Colonic mucosa (tissue), 4 donors: ENCODE measurements at regions not wholly inside any gene's neighbourhood (a gene's known extent, or its start where the extent isn't known, plus 50 kb on each side); places are given as distances from the start of the nearest gene placed in this dataset.

Experiments used
- DNase-seq: peaks from one replicate; pipeline ENCODE4 v3.0.0-alpha.2; 2020
- H3K27ac ChIP-seq: fragments of 200-600 bp; one replicate; pipeline ENCODE4 v1.8.0; 2021
- H3K27me3 ChIP-seq: fragments of 200-600 bp; one replicate; pipeline ENCODE4 v1.8.0; 2021
- H3K36me3 ChIP-seq: fragments of 200-600 bp; one replicate; pipeline ENCODE4 v1.8.0; 2021
- H3K4me1 ChIP-seq: fragments of 200-600 bp; one replicate; pipeline ENCODE4 v1.8.0; 2021; ENCODE audit warnings: mild to moderate bottlenecking
- H3K4me3 ChIP-seq: fragments of 200-600 bp; one replicate; pipeline ENCODE4 v1.8.0; 2021
- H3K9ac ChIP-seq, 2 donors: one replicate each; pipeline ENCODE4 v1.7.0; 2013; ENCODE audit warnings: control low read depth in 2 of 2, low read depth in 2 of 2, low read length in 2 of 2
- H3K9me3 ChIP-seq: fragments of 200-600 bp; one replicate; pipeline ENCODE4 v1.8.0; 2021
- intact Hi-C: fragments of 100-400 bp; cut with DNase I; formaldehyde crosslinking; loops from one replicate; pipeline ENCODE4 v1.14.1; 2022
- TF ChIP-seq, protein P1 (sequence below): fragments of 200-600 bp; IDR thresholded peaks from one replicate; pipeline ENCODE4 v1.8.0; 2022; ENCODE audit warnings: antibody characterized with exemption, mild to moderate bottlenecking
- donor health status: healthy.
- donor health status: DM: no; HTN: no; CAD: no.
- donor health status: DM: no; HTN: no; CAD: no.

GRCh38 chr2:128622371-128622770, 303.7 kb upstream of the HS6ST1 start:
- H3K27ac ChIP-seq = no peak overlapping the region
- H3K36me3 ChIP-seq = no peaks in the 10 kb centered on the region
- H3K4me1 ChIP-seq = no peaks in the 10 kb centered on the region
- no peaks in the 10 kb centered on the region for H3K9me3 ChIP-seq
- no peak for DNase-seq
- H3K9ac ChIP-seq = no peak overlapping the region
- no peak overlapping the region for H3K4me3 ChIP-seq
- intact Hi-C loops = no loop called here
- H3K27me3 ChIP-seq = no peaks in the 10 kb centered on the region
- TF ChIP-seq, protein P1, sequence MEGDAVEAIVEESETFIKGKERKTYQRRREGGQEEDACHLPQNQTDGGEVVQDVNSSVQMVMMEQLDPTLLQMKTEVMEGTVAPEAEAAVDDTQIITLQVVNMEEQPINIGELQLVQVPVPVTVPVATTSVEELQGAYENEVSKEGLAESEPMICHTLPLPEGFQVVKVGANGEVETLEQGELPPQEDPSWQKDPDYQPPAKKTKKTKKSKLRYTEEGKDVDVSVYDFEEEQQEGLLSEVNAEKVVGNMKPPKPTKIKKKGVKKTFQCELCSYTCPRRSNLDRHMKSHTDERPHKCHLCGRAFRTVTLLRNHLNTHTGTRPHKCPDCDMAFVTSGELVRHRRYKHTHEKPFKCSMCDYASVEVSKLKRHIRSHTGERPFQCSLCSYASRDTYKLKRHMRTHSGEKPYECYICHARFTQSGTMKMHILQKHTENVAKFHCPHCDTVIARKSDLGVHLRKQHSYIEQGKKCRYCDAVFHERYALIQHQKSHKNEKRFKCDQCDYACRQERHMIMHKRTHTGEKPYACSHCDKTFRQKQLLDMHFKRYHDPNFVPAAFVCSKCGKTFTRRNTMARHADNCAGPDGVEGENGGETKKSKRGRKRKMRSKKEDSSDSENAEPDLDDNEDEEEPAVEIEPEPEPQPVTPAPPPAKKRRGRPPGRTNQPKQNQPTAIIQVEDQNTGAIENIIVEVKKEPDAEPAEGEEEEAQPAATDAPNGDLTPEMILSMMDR = no peak

DNA sequence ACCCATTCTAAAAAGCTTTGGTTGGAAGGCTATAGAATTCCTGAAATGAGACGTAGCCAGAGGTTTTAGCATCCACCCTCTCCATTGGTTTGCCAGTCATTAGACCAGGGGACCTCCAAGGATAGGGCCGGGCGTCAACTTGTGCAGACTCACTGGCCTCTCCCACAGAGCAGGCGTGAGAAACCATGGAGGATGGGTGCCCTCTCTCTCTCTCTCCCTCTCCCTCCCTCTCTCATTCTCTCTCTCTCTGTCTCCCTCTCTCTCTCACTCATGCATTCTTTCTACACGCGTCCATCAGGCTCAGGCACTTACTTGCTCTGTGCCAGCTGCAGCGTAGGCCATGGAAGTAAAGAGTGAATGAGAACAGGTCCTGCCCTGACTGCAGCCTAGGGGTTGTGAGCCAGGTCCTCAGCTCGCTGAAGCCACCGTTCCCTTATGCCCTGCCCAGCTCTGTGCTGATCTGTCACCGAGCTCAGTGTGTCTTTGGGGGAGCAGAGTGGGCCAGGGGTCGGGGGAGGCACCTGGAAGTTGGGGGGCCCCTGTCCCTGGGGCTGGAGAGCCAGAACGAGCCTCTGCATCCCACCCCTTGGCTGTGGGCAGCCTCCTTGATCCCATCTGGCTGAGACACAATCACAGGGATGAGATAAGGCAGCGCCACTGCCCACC, 304.4 kb upstream of the HS6ST1 start:
- Histone ChIP-seq H3K4me3 (no peak overlapping the region), H3K27ac (no peak overlapping the region), H3K27me3 (no peaks in the 10 kb centered on the region), H3K9me3 (no peaks in the 10 kb centered on the region), H3K4me1 (no peaks in the 10 kb centered on the region), H3K9ac (no peak overlapping the region), H3K36me3 (no peaks in the 10 kb centered on the region)
- no peak for DNase-seq
- intact Hi-C loops = no loop called here
- TF ChIP-seq, protein P1 = no peak

DNA sequence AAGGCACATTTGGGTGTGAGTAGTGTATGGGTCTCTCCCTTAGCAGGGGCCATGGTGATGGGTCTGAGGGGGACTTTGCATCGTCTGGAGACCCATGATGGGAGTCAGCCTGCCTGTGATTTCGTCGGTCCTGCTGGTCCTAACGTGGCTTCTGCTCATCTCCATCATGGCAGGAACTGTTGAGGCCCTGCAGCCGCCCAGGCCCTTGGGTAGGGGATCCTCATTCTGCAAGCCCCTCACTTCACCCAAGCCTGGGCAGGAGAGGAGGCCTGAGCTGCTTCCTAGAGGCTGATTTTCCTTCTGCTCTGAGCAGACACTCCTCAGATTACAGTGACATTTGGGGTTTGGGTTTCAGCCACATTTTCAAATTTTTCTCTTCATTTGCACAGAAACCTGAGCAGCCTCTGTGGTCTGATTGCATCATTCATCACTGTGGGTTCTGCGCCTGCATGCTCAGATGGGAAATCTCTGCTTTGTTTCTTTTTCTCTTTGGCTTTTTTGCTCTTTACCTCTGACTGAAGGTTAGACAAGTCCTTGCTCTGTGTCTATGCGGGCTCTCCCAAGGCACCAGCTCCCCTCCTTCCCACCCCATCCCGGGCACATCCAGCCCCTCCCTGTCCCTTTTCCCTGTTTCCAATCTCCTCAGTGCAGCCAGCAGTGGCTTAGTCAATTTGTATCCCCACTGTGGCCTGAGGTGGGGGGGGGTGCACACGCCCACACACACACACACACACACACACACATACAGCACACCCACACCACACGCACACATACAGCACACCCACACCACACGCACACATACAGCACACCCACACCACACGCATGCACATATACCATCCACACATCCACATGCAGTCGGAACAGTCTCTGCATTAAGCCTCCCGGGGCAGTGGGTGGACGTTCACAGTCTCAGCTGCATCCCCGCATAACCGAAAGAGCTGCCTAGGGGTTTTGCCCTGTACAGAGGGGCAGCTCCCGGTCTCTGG, 305.4 kb upstream of the HS6ST1 start:
- Histone ChIP-seq H3K4me1 (no peaks in the 10 kb centered on the region), H3K9me3 (no peaks in the 10 kb centered on the region), H3K27me3 (no peaks in the 10 kb centered on the region), H3K36me3 (no peaks in the 10 kb centered on the region), H3K9ac (no peak overlapping the region), H3K27ac (no peak overlapping the region), H3K4me3 (no peak overlapping the region)
- DNase-seq = no peak
- intact Hi-C loops = no loop called here
- TF ChIP-seq, protein P1 = no peak

- TF ChIP-seq, protein P1 = no peak
- Histone ChIP-seq H3K4me1 (no peaks in the 10 kb centered on the region), H3K36me3 (no peaks in the 10 kb centered on the region), H3K4me3 (no peak overlapping the region), H3K27ac (no peak overlapping the region), H3K27me3 (no peaks in the 10 kb centered on the region), H3K9me3 (no peaks in the 10 kb centered on the region), H3K9ac (no peak overlapping the region)
- intact Hi-C loops = no loop called here
- no peak for DNase-seq
Observed at GRCh38 chr2:128624956-128625355, 306.3 kb upstream of the HS6ST1 start.

DNA sequence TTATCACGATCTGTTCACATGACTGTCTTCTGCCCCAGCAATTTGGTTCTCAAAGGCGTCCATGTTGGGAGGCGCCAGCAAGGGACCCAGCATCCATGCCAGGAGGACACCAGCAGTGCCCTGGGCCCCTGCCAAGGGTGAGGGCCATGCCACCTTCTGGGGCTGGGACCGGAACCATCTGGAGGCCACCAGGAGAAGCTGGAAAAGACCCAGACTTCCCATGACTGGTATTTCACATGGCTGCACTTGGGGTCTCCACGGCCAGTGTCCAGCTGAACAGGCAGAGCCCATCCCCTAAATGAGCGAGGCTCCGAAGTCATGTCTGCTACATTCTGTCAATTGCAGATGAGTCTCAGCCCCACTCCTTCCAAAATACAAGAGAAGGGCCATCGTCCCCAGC, 306.8 kb upstream of the HS6ST1 start:
- H3K4me1 ChIP-seq = no peaks in the 10 kb centered on the region
- H3K36me3 ChIP-seq = no peaks in the 10 kb centered on the region
- H3K27me3 ChIP-seq = no peaks in the 10 kb centered on the region
- intact Hi-C loops = no loop called here
- no peaks in the 10 kb centered on the region for H3K9me3 ChIP-seq
- no peak for DNase-seq
- no peak overlapping the region for H3K27ac ChIP-seq
- no peak overlapping the region for H3K4me3 ChIP-seq
- TF ChIP-seq, protein P1 = no peak
- no peak overlapping the region for H3K9ac ChIP-seq
